Trophoblast cell (in vitro differentiated cells and primary cell): ENCODE measurements at regions not wholly inside any gene's neighbourhood (a gene's known extent, or its start where the extent isn't known, plus 50 kb on each side); places are given as distances from the start of the nearest gene placed in this dataset.

Source experiments
- DNase-seq, 2 donors: peaks; one replicate each; pipeline ENCODE4 v3.0.0-alpha.2; 2016
- H2AFZ ChIP-seq: 2 replicates; pipeline ENCODE4 v1.6.1; 2013; ENCODE audit warnings: low read length, moderate library complexity, mild to moderate bottlenecking; ENCODE audit not compliant: insufficient read depth, poor library complexity
- H2AK5ac ChIP-seq: 2 replicates; pipeline ENCODE4 v1.6.1; 2013; ENCODE audit warnings: mild to moderate bottlenecking, low read length
- H2BK120ac ChIP-seq: 2 replicates; pipeline ENCODE4 v1.6.1; 2013; ENCODE audit warnings: low read length, mild to moderate bottlenecking, moderate library complexity; ENCODE audit not compliant: insufficient read depth, poor library complexity
- H2BK12ac ChIP-seq: 2 replicates; pipeline ENCODE4 v1.6.1; 2013; ENCODE audit warnings: mild to moderate bottlenecking, low read length, moderate library complexity
- H2BK5ac ChIP-seq: 2 replicates; pipeline ENCODE4 v1.6.1; 2013; ENCODE audit warnings: low read length, low read depth, moderate library complexity, mild to moderate bottlenecking; ENCODE audit not compliant: poor library complexity
- H3K14ac ChIP-seq: 2 replicates; pipeline ENCODE4 v1.6.1; 2013; ENCODE audit warnings: mild to moderate bottlenecking, low read length
- H3K18ac ChIP-seq: 2 replicates; pipeline ENCODE4 v1.6.1; 2013; ENCODE audit warnings: mild to moderate bottlenecking, low read length
- H3K23ac ChIP-seq: 2 replicates; pipeline ENCODE4 v1.6.1; 2013; ENCODE audit warnings: low read length
- H3K27ac ChIP-seq: 2 replicates; pipeline ENCODE4 v1.5.1; 2013; ENCODE audit warnings: low read depth, mild to moderate bottlenecking, inconsistent platforms, low read length, moderate library complexity
- H3K27me3 ChIP-seq: 2 replicates; pipeline ENCODE4 v1.6.1; 2013; ENCODE audit warnings: inconsistent platforms, mild to moderate bottlenecking, low read length, moderate library complexity; ENCODE audit not compliant: insufficient read depth
- H3K36me3 ChIP-seq, 2 experiments: 1 replicate in 1 of 2; 2 replicates in 1 of 2; pipeline ENCODE4 v1.6.1; 2013; ENCODE audit warnings: low read length in 2 of 2, mild to moderate bottlenecking in 2 of 2, moderate library complexity in 1 of 2; ENCODE audit not compliant: insufficient read depth in 2 of 2, control insufficient read depth in 1 of 2
- H3K4ac ChIP-seq: 2 replicates; pipeline ENCODE4 v1.6.1; 2013; ENCODE audit warnings: low read depth, mild to moderate bottlenecking, low read length, moderate library complexity
- H3K4me1 ChIP-seq, 2 experiments: 1 replicate in 1 of 2; 2 replicates in 1 of 2; pipeline ENCODE4 v1.6.1; 2013; ENCODE audit warnings: low read length in 2 of 2, mild to moderate bottlenecking in 2 of 2, moderate library complexity in 1 of 2; ENCODE audit not compliant: insufficient read depth in 2 of 2, control insufficient read depth in 1 of 2
- H3K4me2 ChIP-seq: 2 replicates; pipeline ENCODE4 v1.6.1; 2013; ENCODE audit warnings: inconsistent platforms, mild to moderate bottlenecking, low read length, moderate library complexity
- H3K4me3 ChIP-seq: 2 replicates; pipeline ENCODE4 v1.5.1; 2013; ENCODE audit warnings: mild to moderate bottlenecking, low read depth, low read length, inconsistent platforms
- H3K79me1 ChIP-seq: one replicate; pipeline ENCODE4 v1.6.1; 2013; ENCODE audit warnings: low read length
- H3K79me2 ChIP-seq: 2 replicates; pipeline ENCODE4 v1.6.1; 2013; ENCODE audit warnings: low read length, mild to moderate bottlenecking; ENCODE audit not compliant: control insufficient read depth, insufficient read depth, poor library complexity
- H3K9ac ChIP-seq: 2 replicates; pipeline ENCODE4 v1.6.1; 2013; ENCODE audit warnings: mild to moderate bottlenecking, low read length
- H3K9me3 ChIP-seq: 2 replicates; pipeline ENCODE4 v1.6.1; 2013; ENCODE audit warnings: low read depth, mild to moderate bottlenecking, control low read depth, inconsistent platforms, low read length; ENCODE audit not compliant: insufficient read depth
- H4K12ac ChIP-seq: 2 replicates; pipeline ENCODE4 v1.6.1; 2013; ENCODE audit warnings: low read depth, mild to moderate bottlenecking, low read length, moderate library complexity
- H4K8ac ChIP-seq: 2 replicates; pipeline ENCODE4 v1.6.1; 2013; ENCODE audit warnings: low read depth, mild to moderate bottlenecking, low read length, moderate library complexity
- H4K91ac ChIP-seq: one replicate; pipeline ENCODE4 v1.6.1; 2013; ENCODE audit warnings: low read depth, mild to moderate bottlenecking, low read length, moderate library complexity
- WGBS: extraction: QIAGEN DNeasy Blood & Tissue Kit; methylation state at CpG from one replicate; pipeline ENCODE4 v1.1.7; 2013; ENCODE audit warnings: missing lambda C conversion rate; ENCODE audit not compliant: insufficient read length, insufficient coverage; ENCODE audit errors: extremely low coverage; 5-methylcytosine and 5-hydroxymethylcytosine counted together

DNA sequence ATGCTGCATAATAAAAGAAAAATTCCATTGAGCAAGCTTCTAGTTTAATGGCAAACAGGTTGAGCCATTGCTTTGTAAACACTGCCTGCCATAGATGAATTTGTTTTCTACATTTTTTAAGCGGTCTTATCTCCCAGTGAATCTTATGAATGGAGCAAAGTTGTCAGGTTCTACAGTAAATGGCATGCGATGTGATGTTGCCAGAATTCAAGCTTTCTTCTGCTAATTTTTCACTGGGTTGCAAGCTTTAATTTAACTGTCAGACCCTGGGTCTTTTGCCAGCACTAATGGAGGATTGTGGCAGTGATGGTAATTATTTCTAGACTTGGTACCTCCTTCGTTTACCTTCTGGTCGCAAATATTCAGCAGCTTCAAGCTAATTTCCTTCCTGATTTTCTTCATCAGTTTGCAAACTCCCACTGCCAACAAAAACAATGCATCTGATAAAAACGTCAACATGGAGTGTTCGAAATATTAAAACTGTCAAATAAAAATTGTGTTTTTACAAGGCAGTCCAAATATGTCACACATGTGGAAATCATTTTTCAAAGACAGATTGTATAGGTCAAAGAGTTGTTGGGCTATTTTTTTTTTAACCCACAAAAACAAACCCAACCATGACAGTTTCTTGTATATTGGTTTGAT, 274.2 kb upstream of the ERCC4 start:
- Histone ChIP-seq H3K9ac (no peak overlapping the region), H2BK5ac (no peak overlapping the region), H3K4me3 (no peak overlapping the region), H3K36me3 (no peaks in the 10 kb centered on the region), H3K79me1 (no peaks in the 10 kb centered on the region), H2BK12ac (no peak overlapping the region), H4K8ac (no peak overlapping the region), H3K18ac (no peak overlapping the region), H3K9me3 (peaks cover 4% of the 10 kb centered on the region), H4K91ac (no peak overlapping the region), H3K79me2 (no peaks in the 10 kb centered on the region), H3K4me2 (no peak overlapping the region), H3K27me3 (no peaks in the 10 kb centered on the region), H3K14ac (no peak overlapping the region), H3K27ac (no peak overlapping the region), H4K12ac (no peak overlapping the region), H2BK120ac (no peak overlapping the region), H2AK5ac (no peak overlapping the region), H3K23ac (no peak overlapping the region), H3K4me1 (no peaks in the 10 kb centered on the region), H3K4ac (no peak overlapping the region), H2AFZ (no peak overlapping the region)
- DNase-seq, result no peak
- no CpG with 5 or more reads among the region's 6 CpGs for WGBS

GRCh38 chr16:13660807-13661206, 259.1 kb upstream of the ERCC4 start:
- Histone ChIP-seq H2AK5ac (no peak overlapping the region), H4K12ac (no peak overlapping the region), H3K18ac (no peak overlapping the region), H3K4me3 (no peak overlapping the region), H3K4me1 (no peaks in the 10 kb centered on the region), H3K79me2 (no peaks in the 10 kb centered on the region), H3K4me2 (no peak overlapping the region), H2BK12ac (no peak overlapping the region), H2BK5ac (no peak overlapping the region), H3K27ac (no peak overlapping the region), H3K14ac (no peak overlapping the region), H3K36me3 (no peaks in the 10 kb centered on the region), H3K27me3 (no peaks in the 10 kb centered on the region), H2BK120ac (no peak overlapping the region), H3K9me3 (no peaks in the 10 kb centered on the region), H2AFZ (no peak overlapping the region), H3K79me1 (no peaks in the 10 kb centered on the region), H4K8ac (no peak overlapping the region), H3K4ac (no peak overlapping the region), H3K9ac (no peak overlapping the region), H4K91ac (no peak overlapping the region), H3K23ac (no peak overlapping the region)
- WGBS, result no CpG with 5 or more reads among the region's 8 CpGs
- DNase-seq, result no peak

DNA sequence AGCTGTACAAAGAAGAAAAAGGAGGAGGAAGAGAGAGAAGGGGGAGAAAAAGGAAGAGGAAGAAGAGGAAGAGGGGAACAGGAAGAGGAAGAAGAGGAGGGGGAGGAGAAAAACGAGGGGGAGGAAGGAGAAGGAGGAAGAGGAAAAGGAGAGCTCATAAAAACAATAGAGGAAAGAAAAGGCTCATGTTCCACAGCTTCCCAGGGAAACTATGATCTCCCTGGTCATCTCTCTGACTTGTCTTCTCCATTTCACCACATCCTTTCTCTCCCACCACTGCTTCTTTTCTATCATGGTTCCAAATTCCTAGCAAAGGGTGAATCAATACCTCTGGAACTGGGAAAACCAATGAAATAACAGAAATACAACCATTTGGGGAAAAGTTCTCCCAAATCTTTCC, 254.1 kb upstream of the ERCC4 start:
- Histone ChIP-seq H3K27ac (no peak overlapping the region), H2AK5ac (no peak overlapping the region), H2AFZ (no peak overlapping the region), H3K4ac (no peak overlapping the region), H3K9ac (no peak overlapping the region), H4K8ac (no peak overlapping the region), H3K36me3 (no peaks in the 10 kb centered on the region), H3K4me1 (no peaks in the 10 kb centered on the region), H3K79me1 (no peaks in the 10 kb centered on the region), H4K91ac (no peak overlapping the region), H3K14ac (no peak overlapping the region), H3K27me3 (no peaks in the 10 kb centered on the region), H3K4me2 (no peak overlapping the region), H2BK120ac (no peak overlapping the region), H4K12ac (no peak overlapping the region), H3K9me3 (no peaks in the 10 kb centered on the region), H3K79me2 (no peaks in the 10 kb centered on the region), H3K4me3 (no peak overlapping the region), H3K18ac (no peak overlapping the region), H2BK5ac (no peak overlapping the region), H3K23ac (no peak overlapping the region), H2BK12ac (no peak overlapping the region)
- no CpG with 5 or more reads among the region's 1 CpG for WGBS
- DNase-seq, result no peak

GRCh38 chr16:13672196-13672595, 247.8 kb upstream of the ERCC4 start:
- WGBS, result no CpG with 5 or more reads among the region's 3 CpGs
- no peak overlapping the region for H2BK12ac ChIP-seq
- H3K36me3 ChIP-seq, result no peaks in the 10 kb centered on the region
- H3K4me1 ChIP-seq, result no peaks in the 10 kb centered on the region
- no peaks in the 10 kb centered on the region for H3K27me3 ChIP-seq
- no peak overlapping the region for H3K4ac ChIP-seq
- no peak overlapping the region for H3K18ac ChIP-seq
- no peaks in the 10 kb centered on the region for H3K9me3 ChIP-seq
- H2BK5ac ChIP-seq, result no peak overlapping the region
- no peaks in the 10 kb centered on the region for H3K79me2 ChIP-seq
- DNase-seq, result no peak
- no peak overlapping the region for H3K4me2 ChIP-seq
- H4K12ac ChIP-seq, result no peak overlapping the region
- H3K23ac ChIP-seq, result no peak overlapping the region
- no peak overlapping the region for H3K9ac ChIP-seq
- H3K79me1 ChIP-seq, result no peaks in the 10 kb centered on the region
- H2AK5ac ChIP-seq, result no peak overlapping the region
- H3K27ac ChIP-seq, result no peak overlapping the region
- H2BK120ac ChIP-seq, result no peak overlapping the region
- no peak overlapping the region for H2AFZ ChIP-seq
- H4K8ac ChIP-seq, result no peak overlapping the region
- H3K4me3 ChIP-seq, result no peak overlapping the region
- H4K91ac ChIP-seq, result no peak overlapping the region
- no peak overlapping the region for H3K14ac ChIP-seq
